AG04450 (cell line): ENCODE measurements at regions not wholly inside any gene's neighbourhood (a gene's known extent, or its start where the extent isn't known, plus 50 kb on each side); places are given as distances from the start of the nearest gene placed in this dataset.
"Not testable (repeated sequence)": the region's sequence is repeated elsewhere in the genome, so short reads cannot be mapped to it uniquely, and the experiment has no call there.

ENCODE experiments used
- CTCF ChIA-PET: fragments of 300-600, 350-600 bp; formaldehyde crosslinking; extraction: SDS; loops from one replicate; lab custom pipeline; 2022; ENCODE audit warnings: antibody characterized with exemption, inconsistent platforms; lab: Charles Lee
- POLR2A ChIA-PET: fragments of 350-600 bp; formaldehyde crosslinking; extraction: SDS; loops from one replicate; lab custom pipeline; 2021; ENCODE audit warnings: antibody characterized with exemption, inconsistent platforms; lab: Yijun Ruan, JAX
- DNase-seq: peaks from one replicate; pipeline ENCODE4 v3.0.0-alpha.2; 2011; ENCODE audit warnings: low read depth, low spot score
- H3K27ac ChIP-seq: one replicate; pipeline ENCODE4 v1.5.1; 2012; ENCODE audit warnings: low read depth, low read length, control low read depth
- H3K27me3 ChIP-seq: one replicate; pipeline ENCODE4 v1.6.0; 2012; ENCODE audit warnings: low read length; ENCODE audit not compliant: control insufficient read depth, insufficient read depth
- H3K4me3 ChIP-seq: 2 replicates; pipeline ENCODE4 v1.5.1; 2011; ENCODE audit warnings: mild to moderate bottlenecking, low read depth, low read length, control low read depth
- H3K9me3 ChIP-seq: 2 replicates; pipeline ENCODE4 v1.5.1; 2012; ENCODE audit warnings: low read length; ENCODE audit not compliant: control insufficient read depth, insufficient read depth
- CTCF ChIP-seq: IDR thresholded peaks from 2 replicates; pipeline ENCODE4 v1.5.1; 2011; ENCODE audit warnings: low read depth, low read length, control low read depth, inconsistent platforms

GRCh38 chr16:64687123-64687522, 434.7 kb downstream of the CDH11 start:
- Histone ChIP-seq H3K27me3 (no peaks in the 10 kb centered on the region), H3K4me3 (no peak overlapping the region), H3K9me3 (no peaks in the 10 kb centered on the region), H3K27ac (no peak overlapping the region)
- no peak for TF ChIP-seq CTCF
- POLR2A ChIA-PET, result no interaction called here
- no peak for DNase-seq
- CTCF ChIA-PET, result no interaction called here

- no peak for DNase-seq
- ChIA-PET CTCF (no interaction called here), POLR2A (no interaction called here)
- H3K27me3 ChIP-seq, result no peaks in the 10 kb centered on the region
- no peak for TF ChIP-seq CTCF
- no peaks in the 10 kb centered on the region for H3K9me3 ChIP-seq
- no peak overlapping the region for H3K27ac ChIP-seq
- H3K4me3 ChIP-seq, result no peak overlapping the region
Observed at GRCh38 chr16:64679976-64680690, 441.7 kb downstream of the CDH11 start.

- no peak for TF ChIP-seq CTCF
- Histone ChIP-seq H3K27me3 (no peaks in the 10 kb centered on the region), H3K4me3 (no peak overlapping the region), H3K9me3 (no peaks in the 10 kb centered on the region), H3K27ac (no peak overlapping the region)
- CTCF ChIA-PET, result no interaction called here
- DNase-seq, result no peak
- POLR2A ChIA-PET, result no interaction called here
Observed at GRCh38 chr16:64669573-64669972, 452.3 kb downstream of the CDH11 start.

GRCh38 chr16:64667334-64667877, 454.5 kb downstream of the CDH11 start:
- ChIA-PET POLR2A (no interaction called here), CTCF (no interaction called here)
- no peaks in the 10 kb centered on the region for H3K27me3 ChIP-seq
- no peak for TF ChIP-seq CTCF
- H3K27ac ChIP-seq, result no peak overlapping the region
- H3K9me3 ChIP-seq, result no peaks in the 10 kb centered on the region
- no peak overlapping the region for H3K4me3 ChIP-seq
- DNase-seq, result no peak

- DNase-seq, H3K27me3 ChIP-seq, H3K4me3 ChIP-seq, POLR2A ChIA-PET, H3K9me3 ChIP-seq, H3K27ac ChIP-seq: not testable (repeated sequence)
- CTCF ChIA-PET, result interaction anchor here (0.6 kb wide), 1 partner anchor 322 kb away, joined by 3 read pairs; no protein-coding TSS in a partner anchor
Observed at GRCh38 chr16:64662312-64662711, 459.6 kb downstream of the CDH11 start.
